Upper lobe of left lung (tissue), 4 donors: ENCODE measurements at regions not wholly inside any gene's neighbourhood (a gene's known extent, or its start where the extent isn't known, plus 50 kb on each side); places are given as distances from the start of the nearest gene placed in this dataset.

Experiments used
- CTCF ChIP-seq, 6 experiments: fragments of 450-650 bp in 4 of 6; fragments of 200-600 bp in 2 of 6; sonication (generic) in 2 of 6; IDR thresholded peaks; one replicate each; pipeline ENCODE4 v1.5.1; 2016 to 2019; ENCODE audit warnings: antibody characterized with exemption in 6 of 6
- POLR2A ChIP-seq, 4 donors: fragments of 450-650 bp; IDR thresholded peaks; one replicate each; pipeline ENCODE4 v1.5.1; 2016 to 2017; ENCODE audit warnings: antibody characterized with exemption in 4 of 4, mild to moderate bottlenecking in 2 of 4

GRCh38 chr21:34018185-34018584 lies 55.2 kb upstream of the MRPS6 start:
- TF ChIP-seq POLR2A (IDR thresholded peaks at IDR 0.05), result no peak
- TF ChIP-seq CTCF (IDR thresholded peaks at IDR 0.05), result no peak
